Gastroesophageal sphincter (tissue), 3 donors: ENCODE measurements at regions not wholly inside any gene's neighbourhood (a gene's known extent, or its start where the extent isn't known, plus 50 kb on each side); places are given as distances from the start of the nearest gene placed in this dataset.

Experiments used
- CTCF ChIP-seq, 4 experiments: fragments of 200-600 bp in 2 of 4; fragments of 450-650 bp in 2 of 4; sonication (generic) in 1 of 4; IDR thresholded peaks; one replicate each; pipeline ENCODE4 v1.5.1; 2017 to 2019; ENCODE audit warnings: antibody characterized with exemption in 4 of 4, mild to moderate bottlenecking in 2 of 4, moderate library complexity in 2 of 4
- POLR2A ChIP-seq, 2 donors: fragments of 450-650 bp; IDR thresholded peaks; one replicate each; pipeline ENCODE4 v1.6.1; 2017; ENCODE audit warnings: antibody characterized with exemption in 2 of 2, mild to moderate bottlenecking in 2 of 2, moderate library complexity in 1 of 2
- POLR2AphosphoS5 ChIP-seq: sonication (generic); formaldehyde crosslinking; IDR thresholded peaks from one replicate; pipeline ENCODE4 v1.6.1; 2017; ENCODE audit warnings: antibody characterized with exemption

- TF ChIP-seq CTCF (IDR thresholded peaks at IDR 0.05), result no peak
- no peak for TF ChIP-seq POLR2A (IDR thresholded peaks at IDR 0.05)
- TF ChIP-seq POLR2AphosphoS5, result no peak
Observed at GRCh38 chr10:3946234-3947229, 161.5 kb upstream of the KLF6 start.
